RWPE2 (cell line): ENCODE measurements at regions not wholly inside any gene's neighbourhood (a gene's known extent, or its start where the extent isn't known, plus 50 kb on each side); places are given as distances from the start of the nearest gene placed in this dataset.

ENCODE experiments used
- ATAC-seq: fragments of 200-7000 bp; cut with Tn5 transposase; 3 replicates; pipeline ENCODE4 v1.9.1; 2021; ENCODE audit warnings: low read depth
- DNase-seq: peaks from one replicate; pipeline ENCODE4 v3.0.0-alpha.2; 2020; ENCODE audit warnings: low spot score
- H3K27ac ChIP-seq: fragments of 450-650 bp; 2 replicates; pipeline ENCODE4 v1.5.1; 2017; ENCODE audit warnings: mild to moderate bottlenecking; ENCODE audit not compliant: poor library complexity, severe bottlenecking
- H3K27me3 ChIP-seq: fragments of 250-450 bp; sonication (Bioruptor Pico); 2 replicates; pipeline ENCODE4 v1.5.1; 2021; ENCODE audit warnings: mild to moderate bottlenecking, moderate library complexity; ENCODE audit not compliant: insufficient read depth, poor library complexity, severe bottlenecking
- H3K36me3 ChIP-seq: fragments of 250-450 bp; sonication (Bioruptor Pico); 2 replicates; pipeline ENCODE4 v1.5.1; 2020; ENCODE audit warnings: low read depth, mild to moderate bottlenecking, moderate library complexity
- H3K4me1 ChIP-seq: fragments of 250-450 bp; sonication (Bioruptor Pico); 2 replicates; pipeline ENCODE4 v1.5.1; 2021; ENCODE audit warnings: mild to moderate bottlenecking, moderate library complexity; ENCODE audit not compliant: insufficient read depth, poor library complexity, severe bottlenecking
- H3K4me3 ChIP-seq: fragments of 250-450 bp; sonication (Bioruptor Pico); 2 replicates; pipeline ENCODE4 v1.5.1; 2021; ENCODE audit warnings: mild to moderate bottlenecking, moderate library complexity; ENCODE audit not compliant: severe bottlenecking
- H3K9me3 ChIP-seq: fragments of 250-450 bp; sonication (Bioruptor Pico); 2 replicates; pipeline ENCODE4 v1.5.1; 2021; ENCODE audit warnings: mild to moderate bottlenecking, moderate library complexity; ENCODE audit not compliant: severe bottlenecking
- TF ChIP-seq, protein P1 (sequence below): fragments of 450-650 bp; IDR thresholded peaks from one replicate; pipeline ENCODE4 v1.5.1; 2017; ENCODE audit warnings: mild to moderate bottlenecking, moderate library complexity; ENCODE audit not compliant: poor library complexity, severe bottlenecking

DNA sequence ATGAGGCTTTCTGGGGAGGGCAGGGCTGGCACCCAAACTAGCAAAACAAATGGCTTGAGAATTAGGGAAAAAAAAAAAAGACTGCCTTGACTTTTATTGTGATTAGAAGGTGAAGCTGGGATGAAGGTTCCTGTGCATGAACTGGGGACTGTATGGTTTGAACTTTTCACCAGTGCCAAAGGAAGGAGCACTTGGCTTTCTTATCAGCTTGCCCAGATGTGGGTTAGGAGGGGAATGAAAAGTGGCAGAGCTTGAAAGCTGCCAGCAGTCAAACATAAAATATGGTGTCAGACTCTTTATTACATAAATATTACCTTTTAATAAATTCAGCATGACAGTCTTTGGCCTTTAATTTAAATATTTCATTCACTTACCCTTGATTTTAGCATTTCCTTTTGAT is 182.5 kb downstream of the PSAT1 start:
- no peak for DNase-seq
- Histone ChIP-seq H3K27ac (no peak overlapping the region), H3K4me1 (no peaks in the 10 kb centered on the region), H3K27me3 (no peaks in the 10 kb centered on the region), H3K36me3 (no peaks in the 10 kb centered on the region), H3K4me3 (no peak overlapping the region), H3K9me3 (no peaks in the 10 kb centered on the region)
- TF ChIP-seq, protein P1, sequence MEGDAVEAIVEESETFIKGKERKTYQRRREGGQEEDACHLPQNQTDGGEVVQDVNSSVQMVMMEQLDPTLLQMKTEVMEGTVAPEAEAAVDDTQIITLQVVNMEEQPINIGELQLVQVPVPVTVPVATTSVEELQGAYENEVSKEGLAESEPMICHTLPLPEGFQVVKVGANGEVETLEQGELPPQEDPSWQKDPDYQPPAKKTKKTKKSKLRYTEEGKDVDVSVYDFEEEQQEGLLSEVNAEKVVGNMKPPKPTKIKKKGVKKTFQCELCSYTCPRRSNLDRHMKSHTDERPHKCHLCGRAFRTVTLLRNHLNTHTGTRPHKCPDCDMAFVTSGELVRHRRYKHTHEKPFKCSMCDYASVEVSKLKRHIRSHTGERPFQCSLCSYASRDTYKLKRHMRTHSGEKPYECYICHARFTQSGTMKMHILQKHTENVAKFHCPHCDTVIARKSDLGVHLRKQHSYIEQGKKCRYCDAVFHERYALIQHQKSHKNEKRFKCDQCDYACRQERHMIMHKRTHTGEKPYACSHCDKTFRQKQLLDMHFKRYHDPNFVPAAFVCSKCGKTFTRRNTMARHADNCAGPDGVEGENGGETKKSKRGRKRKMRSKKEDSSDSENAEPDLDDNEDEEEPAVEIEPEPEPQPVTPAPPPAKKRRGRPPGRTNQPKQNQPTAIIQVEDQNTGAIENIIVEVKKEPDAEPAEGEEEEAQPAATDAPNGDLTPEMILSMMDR = no peak
- no peak for ATAC-seq

DNA sequence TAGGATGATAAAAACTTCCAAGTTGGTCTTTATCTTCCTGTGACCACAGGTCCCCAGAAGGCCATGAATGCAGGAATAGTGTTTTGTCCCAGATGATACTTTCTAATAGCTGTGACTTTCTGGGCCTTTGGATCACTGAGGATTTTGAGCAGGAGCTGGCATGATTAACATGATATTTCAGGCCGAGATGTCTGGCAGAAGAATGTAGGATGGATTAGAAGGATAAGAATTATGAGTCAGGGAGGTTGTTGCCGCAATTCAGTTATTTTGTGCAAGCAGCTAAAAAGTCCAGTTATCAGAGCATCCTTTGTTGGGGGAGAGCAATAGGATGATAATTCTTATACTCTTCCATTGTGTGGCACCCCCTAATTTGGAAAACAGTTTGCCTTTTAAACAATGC is 189.7 kb downstream of the PSAT1 start:
- no peaks in the 10 kb centered on the region for H3K4me1 ChIP-seq
- ATAC-seq (no peak), DNase-seq (no peak)
- TF ChIP-seq, protein P1 = no peak
- no peaks in the 10 kb centered on the region for H3K9me3 ChIP-seq
- H3K4me3 ChIP-seq = no peak overlapping the region
- H3K27ac ChIP-seq = no peak overlapping the region
- H3K36me3 ChIP-seq = no peaks in the 10 kb centered on the region
- no peaks in the 10 kb centered on the region for H3K27me3 ChIP-seq

DNA sequence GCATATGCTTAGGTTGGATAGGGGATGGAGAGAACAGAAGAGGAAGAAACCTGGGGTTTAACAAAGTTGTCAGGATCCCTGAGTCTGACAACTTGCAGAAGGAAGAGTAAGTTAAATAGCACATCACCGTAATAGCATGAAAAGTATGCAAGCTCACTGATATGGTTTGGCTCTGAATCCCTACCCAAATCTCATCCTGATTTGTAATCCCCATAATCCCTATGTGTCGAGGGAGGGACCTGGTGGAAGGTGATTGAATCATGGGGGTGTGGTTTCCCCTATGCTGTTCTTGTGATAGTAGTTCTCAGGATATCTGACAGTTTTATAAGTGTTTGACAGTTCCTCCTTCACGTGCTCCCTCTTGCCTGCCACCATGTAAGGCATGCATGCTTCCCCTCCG is 193.3 kb downstream of the PSAT1 start:
- no peak for ATAC-seq
- Histone ChIP-seq H3K27me3 (no peaks in the 10 kb centered on the region), H3K9me3 (no peaks in the 10 kb centered on the region), H3K27ac (no peak overlapping the region), H3K4me1 (no peaks in the 10 kb centered on the region), H3K4me3 (no peak overlapping the region), H3K36me3 (no peaks in the 10 kb centered on the region)
- TF ChIP-seq, protein P1 = no peak
- DNase-seq = no peak

DNA sequence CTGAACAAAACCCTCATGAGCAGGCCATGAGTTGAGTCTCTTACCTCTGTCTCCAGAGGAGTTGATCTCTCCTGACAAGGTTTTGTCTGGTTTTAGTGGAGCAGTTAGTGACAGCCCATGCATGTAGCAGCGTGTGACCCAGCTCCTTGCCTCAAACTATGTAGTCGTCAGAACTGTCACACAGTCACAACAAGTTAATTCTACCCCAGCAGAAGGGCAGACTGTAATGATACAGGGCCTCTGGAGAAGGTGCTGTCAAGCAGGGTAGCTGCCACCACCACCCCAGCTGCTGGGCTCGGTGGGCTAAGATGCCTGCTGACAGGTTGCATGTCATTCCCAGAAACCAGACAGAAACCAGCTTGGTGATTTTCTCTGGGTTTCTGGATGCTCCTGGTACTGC is 194.5 kb downstream of the PSAT1 start:
- no peak overlapping the region for H3K27ac ChIP-seq
- H3K9me3 ChIP-seq = no peaks in the 10 kb centered on the region
- ATAC-seq (no peak), DNase-seq (no peak)
- no peaks in the 10 kb centered on the region for H3K36me3 ChIP-seq
- H3K27me3 ChIP-seq = no peaks in the 10 kb centered on the region
- no peaks in the 10 kb centered on the region for H3K4me1 ChIP-seq
- TF ChIP-seq, protein P1 = no peak
- no peak overlapping the region for H3K4me3 ChIP-seq

DNA sequence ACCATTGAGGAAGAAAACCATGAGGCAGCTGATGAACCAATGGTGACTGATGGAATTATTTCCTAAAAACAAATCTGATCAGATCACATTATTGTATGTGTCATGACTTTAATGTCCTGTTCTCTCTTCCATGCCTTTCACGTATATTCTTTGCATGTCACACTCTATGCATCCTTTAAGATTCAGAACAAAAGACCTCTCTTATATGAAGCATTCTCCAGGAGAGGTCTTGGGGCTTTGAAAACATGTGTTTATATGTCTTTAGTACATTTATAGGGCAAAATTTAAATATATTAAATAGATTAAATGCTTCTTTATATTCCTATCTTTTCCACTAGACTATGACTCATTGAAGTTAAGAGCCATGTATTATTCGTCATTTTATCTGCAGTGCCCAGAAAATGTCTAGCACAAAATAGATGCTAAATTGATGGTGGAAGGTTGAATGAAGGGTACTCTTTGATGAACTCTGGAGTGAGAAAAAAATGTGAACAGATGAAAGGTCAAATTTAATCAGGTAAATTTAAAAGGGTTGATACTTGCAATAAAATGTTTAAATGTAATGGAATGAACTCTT is 196.3 kb downstream of the PSAT1 start:
- ATAC-seq = no peak
- no peak overlapping the region for H3K27ac ChIP-seq
- H3K9me3 ChIP-seq = no peaks in the 10 kb centered on the region
- no peak for DNase-seq
- H3K36me3 ChIP-seq = no peaks in the 10 kb centered on the region
- H3K4me1 ChIP-seq = no peaks in the 10 kb centered on the region
- no peaks in the 10 kb centered on the region for H3K27me3 ChIP-seq
- TF ChIP-seq, protein P1 = no peak
- H3K4me3 ChIP-seq = no peak overlapping the region
